Right lobe of liver (tissue), 6 donors: ENCODE measurements at regions not wholly inside any gene's neighbourhood (a gene's known extent, or its start where the extent isn't known, plus 50 kb on each side); places are given as distances from the start of the nearest gene placed in this dataset.
A peak's percentile ranks its signal among the peaks of the same experiment; 100 is the strongest.

Source experiments
- ATAC-seq, 4 donors: fragments of 200-7000 bp; cut with Tn5 transposase; one replicate each; pipeline ENCODE4 v1.9.1; 2020; ENCODE audit warnings: mild to moderate bottlenecking in 4 of 4, moderate library complexity in 4 of 4
- DNase-seq, 3 donors: peaks; one replicate each; pipeline ENCODE4 v3.0.0-alpha.2; 2020
- H3K27ac ChIP-seq, 3 donors: fragments of 200-600 bp; one replicate each; pipeline ENCODE4 v1.8.0; 2022
- H3K27me3 ChIP-seq, 2 donors: fragments of 200-600 bp; one replicate each; pipeline ENCODE4 v1.8.0; 2022
- H3K36me3 ChIP-seq, 4 donors: fragments of 200-600 bp; sonication (generic) in 1 of 4; one replicate each; pipeline versions ENCODE4 v1.5.1 to v1.8.0; 2017 to 2022; ENCODE audit warnings: control low read depth in 1 of 4
- H3K4me1 ChIP-seq, 4 donors: fragments of 200-600 bp; sonication (generic) in 1 of 4; one replicate each; pipeline versions ENCODE4 v1.5.1 to v1.8.0; 2017 to 2022; ENCODE audit warnings: control low read depth in 1 of 4
- H3K4me3 ChIP-seq, 3 donors: fragments of 200-600 bp; one replicate each; pipeline ENCODE4 v1.8.0; 2022
- H3K9me3 ChIP-seq, 4 donors: fragments of 200-600 bp; sonication (generic) in 1 of 4; one replicate each; pipeline versions ENCODE4 v1.5.1 to v1.8.0; 2017 to 2022; ENCODE audit warnings: control low read depth in 1 of 4
- CTCF ChIP-seq, 4 donors: fragments of 200-600 bp in 3 of 4; fragments of 450-650 bp in 1 of 4; IDR thresholded peaks; one replicate each; pipeline versions ENCODE4 v1.5.1 to v1.8.0; 2016 to 2022; ENCODE audit warnings: antibody characterized with exemption in 4 of 4, mild to moderate bottlenecking in 2 of 4
- POLR2A ChIP-seq: fragments of 450-650 bp; IDR thresholded peaks from one replicate; pipeline ENCODE4 v1.6.1; 2017; ENCODE audit warnings: antibody characterized with exemption, mild to moderate bottlenecking
- WGBS: methylation state at CpG from one replicate; pipeline ENCODE4 v1.1.6; 2018; ENCODE audit warnings: low coverage, low lambda C conversion rate; ENCODE audit not compliant: insufficient coverage; ENCODE audit errors: missing lambda C conversion rate; 5-methylcytosine and 5-hydroxymethylcytosine counted together
- intact Hi-C, 2 donors: fragments of 100-400 bp; cut with DNase I; formaldehyde crosslinking; loops; one replicate each; pipeline versions ENCODE4 v1.11.2 to v1.14.1; 2022
- donor health status: DM: no; HTN: yes; CAD: no.
- donor health status: DM: no; HTN: no; CAD: no.
- donor health status: DM: no; HTN: no; CAD: no.
- donor health status: DM: no; HTN: yes; CAD: no.
- donor health status: DM: no; HTN: yes; CAD: no.

GRCh38 chr2:8543060-8543382 lies 138.8 kb upstream of the ID2 start:
- WGBS, result 60% methylated on average over 3 of the region's 6 CpGs
- Histone ChIP-seq H3K9me3 (no peaks in the 10 kb centered on the region), H3K27ac (peak overlapping the region; percentile 50 to 63 (median 63)), H3K4me1 (no peaks in the 10 kb centered on the region), H3K36me3 (no peaks in the 10 kb centered on the region), H3K27me3 (no peaks in the 10 kb centered on the region), H3K4me3 (no peak overlapping the region)
- DNase-seq (peak in 1 of 3 donors; percentile 39), ATAC-seq (no peak)
- TF ChIP-seq POLR2A (no peak), CTCF (IDR thresholded peaks at IDR 0.05) (no peak)
- intact Hi-C loops, result no loop called here

- H3K27me3 ChIP-seq, result no peaks in the 10 kb centered on the region
- ATAC-seq (peak; percentile 50 to 70 (median 64)), DNase-seq (peak in 2 of 3 donors; percentile 52 to 62)
- H3K27ac ChIP-seq, result peak overlapping the region; percentile 50 to 63 (median 63)
- H3K4me3 ChIP-seq, result no peak overlapping the region
- no peaks in the 10 kb centered on the region for H3K36me3 ChIP-seq
- no peaks in the 10 kb centered on the region for H3K9me3 ChIP-seq
- H3K4me1 ChIP-seq, result no peaks in the 10 kb centered on the region
- no peak for TF ChIP-seq CTCF (IDR thresholded peaks at IDR 0.05)
- peak; percentile 49 for TF ChIP-seq POLR2A
- 20% methylated on average over 21 of the region's 29 CpGs for WGBS
- intact Hi-C loops, result no loop called here
Observed at GRCh38 chr2:8543383-8544170, 138.3 kb upstream of the ID2 start.

- peak overlapping the region in 2 of 3 donors; percentile 63 for H3K27ac ChIP-seq
- 56% methylated on average over 4 of the region's 15 CpGs for WGBS
Observed at GRCh38 chr2:8544171-8544785, 137.6 kb upstream of the ID2 start.

More at GRCh38 chr2:8544171-8544785, 137.6 kb upstream of the ID2 start:
- Histone ChIP-seq H3K36me3 (no peaks in the 10 kb centered on the region), H3K27me3 (no peaks in the 10 kb centered on the region), H3K4me1 (no peaks in the 10 kb centered on the region), H3K4me3 (no peak overlapping the region), H3K9me3 (no peaks in the 10 kb centered on the region)
- peak in 2 of 4 donors; percentile 5 to 8 for ATAC-seq
- no peak for DNase-seq
- intact Hi-C loops, result no loop called here
- TF ChIP-seq CTCF (IDR thresholded peaks at IDR 0.05), result no peak
- TF ChIP-seq POLR2A, result no peak
